NCI-H1436 (cell line): ENCODE measurements at regions not wholly inside any gene's neighbourhood (a gene's known extent, or its start where the extent isn't known, plus 50 kb on each side); places are given as distances from the start of the nearest gene placed in this dataset.

Source experiments
- DNase-seq: peaks from one replicate; lab custom pipeline; 2025; lab: John Stamatoyannopoulos, UW

DNA sequence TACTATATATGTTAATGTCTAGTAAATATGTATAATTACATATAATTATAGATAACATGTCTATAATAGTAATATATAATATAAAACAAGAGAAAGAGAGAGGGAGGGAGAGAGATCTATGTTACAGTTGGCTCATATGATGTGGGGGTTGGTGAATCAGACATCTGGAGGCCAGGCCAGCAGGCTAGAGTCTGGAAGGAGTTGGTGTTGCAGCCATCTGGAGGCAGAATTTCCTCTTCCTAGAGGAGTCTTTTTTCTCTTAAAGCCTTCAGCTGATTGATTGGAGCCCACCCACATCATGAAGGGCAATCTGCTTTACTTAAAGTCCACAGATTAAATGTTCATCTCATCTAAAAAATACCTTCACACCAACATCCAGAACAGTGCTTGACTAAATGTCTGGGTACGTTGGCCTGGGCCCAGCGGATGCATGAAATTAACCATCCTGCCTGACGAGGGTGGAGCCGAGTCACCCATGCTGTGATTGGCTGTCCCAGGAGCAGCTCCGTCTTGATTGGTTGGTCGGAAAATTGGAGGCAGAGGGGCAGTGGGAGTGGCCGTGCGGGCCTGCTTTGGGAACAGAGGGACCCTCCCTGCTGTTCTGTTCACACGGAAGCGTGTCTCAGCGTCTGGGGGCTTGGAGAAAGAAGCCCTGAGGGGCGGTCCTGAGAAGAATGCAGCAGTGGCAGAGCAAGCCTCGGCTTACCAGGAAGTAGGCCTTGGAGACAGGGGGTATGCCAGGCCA is 392.4 kb downstream of the QKI start:
- no peak for DNase-seq

DNA sequence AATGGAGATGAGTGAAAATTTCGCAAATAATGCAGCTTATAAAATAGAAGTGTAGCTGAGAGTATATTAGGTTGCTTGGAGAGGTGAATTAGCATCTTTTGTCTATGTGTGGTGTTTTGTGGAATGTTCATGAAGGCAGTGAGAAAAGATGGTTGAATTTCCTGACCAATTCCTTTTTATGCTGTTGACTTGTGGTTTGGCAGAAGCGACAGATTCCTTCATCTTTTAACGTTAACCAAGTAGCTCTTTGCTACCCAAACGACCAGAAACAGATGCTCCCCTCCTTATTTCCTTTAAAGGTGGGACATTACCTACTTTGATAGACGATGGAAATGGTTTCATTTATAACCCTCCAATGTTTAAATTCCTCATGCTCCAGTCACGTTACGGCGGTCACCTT is 390.5 kb downstream of the QKI start:
- no peak for DNase-seq

DNA sequence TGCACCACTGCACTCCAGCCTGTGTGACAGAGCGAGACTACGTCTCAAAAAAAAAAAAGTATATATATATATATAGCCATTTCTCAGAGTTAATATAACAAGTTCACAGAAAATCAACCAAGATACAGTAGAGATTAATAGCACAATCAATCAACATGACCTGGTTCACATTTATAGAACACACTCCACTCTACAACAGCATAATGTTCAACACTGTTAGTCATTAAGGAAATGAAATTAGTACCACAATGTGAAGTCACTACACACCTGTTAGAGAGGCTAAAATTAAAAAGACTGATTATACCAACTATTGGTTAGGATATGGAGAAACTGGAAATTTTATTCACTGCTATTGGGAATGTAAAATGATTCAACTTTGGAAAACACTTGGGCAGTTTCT is 387.7 kb downstream of the QKI start:
- DNase-seq, result no peak

DNA sequence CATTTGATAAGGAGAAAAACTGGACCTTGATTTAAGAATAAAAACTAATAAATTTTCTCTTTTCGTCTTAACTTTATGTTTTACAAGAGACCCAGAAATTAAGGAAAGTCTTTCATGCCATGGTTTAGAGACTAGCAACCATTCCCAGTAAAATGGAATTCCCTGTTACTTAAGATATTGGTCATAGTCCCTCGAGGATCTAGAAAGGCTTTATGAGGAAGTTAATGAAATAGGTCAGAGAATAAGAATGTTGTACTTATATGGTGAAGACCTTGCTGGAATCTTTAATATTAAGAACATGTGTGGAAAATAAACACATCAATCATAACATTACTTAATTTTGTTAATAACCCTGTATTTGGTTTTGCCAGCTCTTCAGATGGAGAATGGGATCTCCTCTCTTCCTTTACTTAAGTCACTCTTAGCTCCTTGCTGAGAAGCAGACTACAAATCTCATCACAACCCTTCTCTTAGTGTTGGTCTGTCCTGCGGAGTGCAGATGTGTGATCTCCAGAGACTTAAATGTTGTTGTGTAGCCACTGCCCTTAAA is 382.9 kb downstream of the QKI start:
- DNase-seq, result no peak

DNA sequence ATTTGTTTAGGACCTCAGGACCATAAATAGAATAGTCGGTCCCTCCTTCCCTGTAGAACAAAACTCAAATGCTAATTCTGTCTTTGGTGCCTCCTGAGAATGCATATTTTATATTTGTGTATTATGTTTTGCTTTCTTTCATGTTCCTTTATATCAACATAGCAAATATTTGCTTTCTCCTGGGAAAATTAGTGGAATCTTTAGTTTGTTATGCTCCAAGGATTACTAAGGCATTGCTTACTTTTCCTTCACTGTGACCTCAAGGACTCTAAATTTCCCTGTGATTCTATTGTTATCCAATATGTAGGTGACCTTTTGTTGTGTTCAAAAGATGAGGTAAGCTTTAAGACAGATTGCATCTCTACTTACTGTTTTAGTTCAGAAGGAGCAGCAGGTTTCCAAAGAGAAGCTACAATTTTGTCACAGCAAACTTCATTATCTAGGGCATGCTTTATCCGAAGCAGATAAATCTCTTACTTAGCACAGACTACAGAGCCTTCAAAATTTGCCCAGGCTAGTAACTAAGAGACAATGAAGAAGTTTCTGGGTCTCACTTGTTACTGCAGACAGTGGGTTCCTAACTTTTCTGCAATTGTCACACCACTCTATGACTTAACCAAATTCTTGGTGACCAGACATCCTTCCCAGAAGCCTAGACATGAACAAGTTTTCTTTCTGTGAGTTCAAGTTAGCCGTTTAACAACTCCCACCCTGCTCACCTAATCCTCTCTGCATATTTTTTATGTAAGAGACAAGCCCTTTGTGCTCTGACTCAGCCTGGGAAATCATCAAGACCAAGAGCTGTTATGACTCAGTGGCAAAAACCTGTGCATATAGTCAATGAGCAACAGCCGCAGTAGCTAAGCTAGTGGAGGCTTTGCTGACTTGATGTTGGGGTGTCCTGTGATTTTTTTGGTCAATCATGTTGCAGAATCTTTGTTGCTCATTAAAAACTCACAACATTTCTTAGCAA is 378.8 kb downstream of the QKI start:
- no peak for DNase-seq

DNA sequence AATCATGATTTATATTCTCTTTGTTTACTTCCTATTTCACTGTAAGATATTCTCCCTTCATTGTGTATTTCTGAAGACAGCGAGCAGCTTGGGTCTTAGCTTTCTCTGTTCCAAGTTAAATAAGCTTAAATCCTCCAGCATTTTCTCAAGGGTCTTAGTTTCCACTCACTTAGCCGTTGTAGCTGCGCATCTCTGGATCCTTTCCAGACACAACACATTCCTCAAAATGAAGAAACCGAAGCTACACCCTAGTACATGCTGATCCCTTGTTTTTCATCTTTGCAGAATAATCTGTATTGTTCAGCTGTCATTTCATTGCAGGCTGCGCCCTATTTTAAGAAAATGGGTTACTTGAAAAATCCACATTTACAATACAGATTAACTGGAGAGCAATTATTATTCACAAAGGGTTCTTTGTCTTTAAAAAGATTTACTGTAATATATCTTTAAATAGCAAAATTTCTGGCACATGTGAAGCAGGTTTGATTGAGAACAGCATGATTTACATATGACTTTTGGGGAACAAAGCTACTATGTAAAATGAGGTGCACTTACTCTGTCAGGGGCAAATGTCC is 375.8 kb downstream of the QKI start:
- no peak for DNase-seq

DNA sequence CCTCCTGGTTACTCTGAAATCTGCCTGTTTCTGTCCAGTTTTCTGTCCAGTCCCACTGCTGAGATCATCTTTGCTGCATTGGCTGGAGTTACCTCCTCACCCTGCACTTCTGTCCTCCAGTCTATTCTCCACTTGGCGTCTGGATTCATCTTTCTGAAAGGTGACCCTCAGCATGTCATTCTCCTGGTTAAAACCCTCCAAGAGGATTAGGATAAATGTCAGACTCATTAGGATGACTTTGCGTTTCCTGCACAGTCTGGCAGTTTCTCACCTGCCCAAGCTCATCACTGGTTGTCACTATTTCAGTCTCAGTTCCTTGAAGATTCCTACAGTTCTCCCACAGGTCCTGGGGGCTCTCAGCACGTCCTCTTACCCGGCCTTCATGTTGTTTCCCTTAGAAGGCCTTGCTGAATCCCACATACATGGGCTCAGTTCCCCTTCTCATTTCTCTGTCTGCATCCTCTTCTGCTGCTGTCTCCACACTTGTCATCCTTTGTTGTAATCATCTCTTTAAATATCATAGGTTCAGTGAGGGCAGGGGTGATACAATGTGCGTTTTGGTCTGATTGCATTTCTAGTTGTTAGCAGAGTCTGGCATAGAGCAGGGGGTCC is 374.8 kb downstream of the QKI start:
- no peak for DNase-seq

DNA sequence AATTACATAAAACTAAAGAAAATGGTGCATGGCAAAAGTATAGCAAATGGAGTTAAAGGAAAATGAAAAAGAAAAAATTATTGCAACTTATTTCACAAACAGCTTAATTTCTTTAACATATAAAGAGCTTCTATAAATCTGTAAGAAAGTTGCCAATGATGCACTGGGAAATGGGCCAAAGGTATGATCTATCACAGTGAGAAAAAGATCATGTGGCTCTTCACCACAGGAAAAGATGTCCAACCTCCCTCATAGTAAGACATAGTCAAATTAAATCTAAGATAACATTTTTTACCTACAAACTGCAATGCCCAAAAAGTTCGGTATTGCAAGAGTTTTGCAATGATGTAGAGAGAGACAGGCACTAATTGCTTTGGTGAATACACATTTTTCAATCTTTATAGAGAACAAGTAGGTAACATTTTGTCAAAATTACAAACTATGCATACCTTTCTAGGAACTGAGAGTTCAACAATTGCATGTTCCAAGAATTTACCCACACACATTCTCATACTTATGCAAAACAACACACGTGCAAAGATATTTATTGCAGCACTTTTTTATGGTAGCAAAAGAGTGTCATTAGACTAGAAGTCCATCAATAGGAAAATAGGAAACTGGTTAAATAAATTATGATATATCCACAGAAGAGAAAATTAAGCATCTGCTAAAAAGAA is 372.6 kb downstream of the QKI start:
- no peak for DNase-seq

DNA sequence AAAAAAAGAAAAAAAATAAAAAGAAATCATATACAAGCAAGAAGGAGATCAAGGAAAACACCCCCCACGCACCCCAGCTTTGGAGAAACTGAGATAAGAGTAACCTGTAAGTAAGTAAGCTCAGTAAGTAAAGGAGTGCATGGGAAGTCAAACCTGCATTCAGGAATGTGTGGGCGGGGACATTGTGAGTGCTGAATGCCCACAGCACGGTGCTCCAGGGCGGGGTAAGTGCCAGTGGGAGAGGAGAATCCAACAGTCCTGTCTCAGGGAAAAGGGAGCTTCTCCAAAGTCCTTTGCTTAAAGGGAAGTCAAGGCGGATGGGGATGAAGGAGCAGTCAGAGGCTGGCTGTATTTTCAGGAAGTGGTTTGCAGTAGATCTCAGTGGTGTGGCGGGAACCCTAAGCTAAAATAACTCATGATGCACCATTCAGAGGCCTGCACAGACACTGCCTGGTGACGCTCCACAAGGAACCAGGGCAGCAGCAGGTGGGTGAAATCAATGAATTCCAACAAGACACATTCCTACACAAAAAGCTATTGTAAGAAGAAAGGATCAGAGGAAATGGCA is 368.0 kb downstream of the QKI start:
- DNase-seq, result no peak

DNA sequence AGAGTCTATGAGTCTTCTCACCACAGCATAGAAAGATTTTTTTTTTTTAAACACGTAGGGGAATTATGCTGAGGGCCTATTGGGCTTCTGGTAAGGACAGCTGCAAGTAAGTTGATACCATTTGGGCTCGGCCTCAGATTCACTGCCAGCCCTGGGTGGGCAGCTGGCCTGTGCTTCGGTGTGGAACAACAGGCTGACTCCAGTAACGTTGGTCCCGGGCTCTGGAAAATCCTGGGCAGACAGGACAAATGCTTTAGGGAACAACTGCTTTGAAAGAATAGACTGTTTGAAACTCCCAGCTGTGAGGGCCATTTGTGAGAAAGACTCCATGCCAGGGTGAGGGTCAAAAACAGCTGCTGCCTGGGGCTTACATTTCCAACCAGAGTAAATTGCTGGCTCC is 366.5 kb downstream of the QKI start:
- no peak for DNase-seq

DNA sequence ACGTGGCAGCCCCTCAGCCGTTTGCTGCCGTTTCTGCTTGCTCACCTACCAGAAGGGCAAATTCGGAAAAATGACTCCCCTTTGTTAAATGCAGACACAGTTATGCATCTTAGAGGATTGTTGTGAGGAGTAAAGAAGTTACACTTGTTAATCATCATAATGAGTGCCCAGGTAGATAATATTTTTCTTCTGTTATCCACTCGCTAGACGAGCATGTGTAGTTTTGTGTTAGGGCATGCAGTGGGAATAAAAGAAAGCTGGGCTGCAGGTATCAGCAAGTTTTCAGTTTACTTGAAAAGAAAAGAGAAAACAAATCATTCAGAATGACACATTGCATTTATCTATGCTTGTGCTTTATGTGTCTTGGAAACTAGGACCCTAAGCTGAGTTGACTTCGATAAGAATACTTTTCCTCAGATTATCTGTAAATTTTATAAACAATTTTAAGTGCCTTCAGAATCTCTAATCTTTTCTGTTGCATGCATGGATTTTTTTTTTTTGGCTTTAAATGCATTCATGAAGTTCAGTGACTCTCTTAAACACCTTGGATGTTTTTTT is 365.3 kb downstream of the QKI start:
- no peak for DNase-seq

DNA sequence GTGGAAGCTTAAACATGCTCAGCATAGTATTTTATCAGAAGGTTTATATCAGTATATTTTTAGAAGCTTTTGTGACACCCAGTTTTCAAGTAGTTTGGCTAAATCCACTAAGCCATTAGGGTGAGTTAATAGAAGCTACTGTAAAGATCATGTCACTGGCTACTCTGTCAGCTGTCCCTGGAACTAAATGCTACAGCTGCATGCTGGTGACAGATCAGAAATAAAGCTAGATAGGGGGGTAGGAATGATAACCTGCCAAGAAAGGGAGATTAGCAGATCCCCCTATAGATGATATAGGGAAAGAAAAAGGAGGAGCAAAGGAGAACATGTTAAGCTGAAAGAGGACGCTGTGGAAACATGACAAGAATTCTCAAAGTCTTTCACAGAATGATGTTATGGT is 363.2 kb downstream of the QKI start:
- no peak for DNase-seq

DNA sequence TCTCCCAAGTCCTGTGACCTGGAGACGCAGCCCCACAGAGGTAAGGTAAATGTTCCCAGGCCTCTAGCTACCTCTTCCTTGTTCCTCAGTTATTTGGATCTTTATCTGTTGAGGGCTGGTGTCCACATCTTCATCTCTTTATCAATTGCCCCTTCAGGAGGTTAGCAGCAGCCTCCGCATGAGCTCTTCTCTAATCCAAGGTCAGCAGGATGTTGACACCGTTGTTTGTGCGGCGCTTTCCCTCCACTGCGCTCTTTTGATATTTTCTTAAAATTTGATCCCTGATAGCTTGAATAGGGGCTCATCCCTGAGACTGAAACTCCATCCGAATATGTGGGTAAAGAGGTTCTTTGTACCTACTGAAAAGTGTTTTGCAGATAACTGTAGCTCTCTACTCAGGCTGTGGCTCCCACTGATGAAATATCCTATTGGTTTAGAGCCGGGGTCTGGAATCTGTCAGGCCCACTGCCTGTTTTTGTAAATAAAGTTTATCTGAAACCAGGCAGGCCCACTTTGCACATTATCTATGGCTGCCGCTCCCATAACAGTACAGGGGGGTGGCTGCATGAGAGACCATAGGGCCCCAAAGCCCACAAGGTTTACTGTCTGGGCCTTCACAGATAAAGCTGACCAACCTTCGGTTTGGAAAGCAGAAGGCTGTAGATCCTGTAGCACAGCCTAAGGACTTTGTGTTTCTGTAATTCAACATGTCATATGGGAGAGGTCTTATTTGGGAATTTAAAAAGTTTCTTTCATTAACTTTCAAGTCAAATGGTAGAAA is 362.6 kb downstream of the QKI start:
- DNase-seq, result no peak

DNA sequence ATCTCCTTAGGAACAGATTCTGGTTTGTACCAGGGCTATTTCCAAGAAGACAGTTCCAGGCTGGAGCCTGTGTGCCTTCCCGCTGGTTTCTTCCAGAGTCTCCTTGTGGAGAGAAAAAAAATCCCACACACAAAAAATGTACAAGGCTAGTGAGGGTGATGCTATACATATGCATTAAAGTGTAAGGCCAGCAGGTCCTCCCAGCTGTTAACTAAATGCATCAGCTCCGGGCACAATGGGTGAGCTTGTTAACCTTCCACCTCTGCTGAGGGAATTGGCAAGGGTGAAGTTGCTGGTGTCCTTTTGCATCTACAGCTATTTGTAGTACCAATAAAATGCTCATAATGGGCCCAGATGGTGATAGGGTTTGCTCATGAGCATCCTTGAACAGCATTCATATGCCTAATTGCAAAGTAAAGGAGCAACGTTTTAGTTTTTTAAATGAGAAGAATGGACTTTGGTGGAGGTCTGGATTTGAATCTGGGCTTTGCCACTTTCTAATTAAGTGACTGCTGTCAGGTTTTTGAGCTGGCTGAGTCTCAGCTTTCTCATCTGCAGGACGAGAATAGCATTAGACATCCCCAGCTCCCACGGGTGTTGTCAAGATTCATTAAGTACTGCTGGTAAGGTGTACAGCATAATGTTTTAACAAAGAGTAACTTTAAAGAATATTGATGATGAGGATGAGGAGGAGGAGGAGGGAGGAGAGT is 361.8 kb downstream of the QKI start:
- DNase-seq, result no peak

DNA sequence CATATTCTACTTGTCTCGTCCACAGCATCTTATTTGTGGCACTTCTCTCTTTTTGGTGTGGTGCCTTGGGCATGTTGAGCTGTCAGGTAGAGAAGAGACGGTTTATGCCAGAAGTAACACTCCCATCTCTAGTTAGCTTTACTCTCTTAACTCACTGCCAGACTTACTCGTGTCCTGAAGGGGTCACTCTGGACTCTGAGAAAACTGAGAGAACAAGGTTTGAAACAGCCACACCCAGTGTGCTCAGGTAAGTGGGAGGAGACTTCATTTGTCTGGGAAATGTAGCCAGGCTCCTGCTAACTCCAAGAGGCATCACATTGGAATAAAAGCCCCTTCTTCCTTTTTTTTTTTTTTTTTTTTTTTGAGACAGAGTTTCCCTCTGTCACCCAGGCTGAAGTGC is 360.8 kb downstream of the QKI start:
- DNase-seq, result no peak

DNA sequence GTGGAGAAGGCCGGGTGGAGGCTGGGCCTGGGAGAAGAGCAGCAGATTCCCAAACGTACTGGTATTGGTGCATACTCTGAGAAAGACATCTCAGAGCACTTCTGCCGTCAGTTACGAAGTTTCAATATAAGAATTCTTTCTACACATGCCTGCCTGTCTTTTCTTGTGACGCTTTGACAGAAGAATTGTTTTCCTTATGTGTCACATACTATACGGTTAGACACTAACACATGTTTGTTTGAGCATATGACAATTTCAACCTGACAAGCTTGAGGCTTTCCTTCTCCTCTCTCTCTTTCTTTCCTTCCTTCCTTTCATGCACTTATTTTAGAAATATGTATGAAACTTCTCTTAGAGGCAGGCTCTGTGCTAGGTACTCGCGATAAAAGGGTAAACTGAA is 360.0 kb downstream of the QKI start:
- DNase-seq, result no peak

DNA sequence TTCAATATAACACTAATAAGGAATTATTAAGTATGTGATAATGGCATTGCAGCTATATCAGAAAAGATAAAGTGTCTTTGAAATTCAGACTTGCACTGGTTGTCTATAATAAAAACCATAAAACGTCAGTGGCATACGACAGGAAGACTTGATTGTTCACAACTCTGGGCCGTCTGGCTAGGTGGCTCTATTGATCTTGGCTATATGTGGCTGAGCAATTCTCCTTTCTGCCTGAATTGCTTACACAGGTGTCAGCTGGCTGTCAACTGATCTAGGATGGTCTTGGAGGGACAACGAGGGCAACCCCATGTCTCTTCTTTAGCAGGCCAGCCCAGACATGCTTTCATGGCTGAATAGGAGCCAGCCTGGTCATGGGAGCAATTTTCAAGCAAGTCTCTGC is 359.1 kb downstream of the QKI start:
- DNase-seq, result no peak

DNA sequence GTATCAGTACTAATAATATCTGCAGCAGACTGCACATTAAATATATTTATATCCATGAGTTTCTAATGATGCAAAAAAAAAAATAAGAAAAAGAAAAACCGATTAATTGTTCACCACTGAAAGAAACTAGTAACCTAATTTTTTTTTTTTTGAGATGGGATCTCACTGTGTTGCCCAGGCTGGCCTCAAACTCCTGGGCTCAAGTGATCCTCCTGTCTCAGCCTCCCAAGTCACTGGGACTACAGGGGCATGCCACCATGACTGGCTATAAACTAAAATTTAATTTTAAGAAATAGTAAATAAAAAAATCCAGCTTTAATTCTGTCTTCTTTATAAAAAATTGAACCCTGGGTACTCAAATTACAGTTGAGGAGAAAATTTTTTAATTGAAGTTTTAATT is 358.2 kb downstream of the QKI start:
- DNase-seq, result no peak

DNA sequence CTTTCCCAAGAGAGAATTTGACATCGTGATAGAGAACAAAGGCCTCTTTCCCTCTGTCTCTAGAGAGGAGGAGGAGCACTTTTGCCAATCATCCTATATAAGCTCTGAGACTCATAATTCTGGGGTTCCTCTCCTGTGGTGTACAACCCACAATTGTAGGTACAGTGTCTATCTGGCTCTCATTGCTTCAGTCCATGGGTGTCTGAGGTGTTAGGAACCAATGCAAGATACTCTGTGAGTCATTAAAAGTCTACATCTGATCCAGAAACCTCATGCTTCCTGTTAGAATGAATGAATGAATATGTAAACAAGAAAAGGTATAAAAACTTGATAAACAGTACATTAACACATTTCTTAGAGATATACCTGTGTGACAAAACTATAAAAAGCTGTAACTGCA is 356.7 kb downstream of the QKI start:
- no peak for DNase-seq

DNA sequence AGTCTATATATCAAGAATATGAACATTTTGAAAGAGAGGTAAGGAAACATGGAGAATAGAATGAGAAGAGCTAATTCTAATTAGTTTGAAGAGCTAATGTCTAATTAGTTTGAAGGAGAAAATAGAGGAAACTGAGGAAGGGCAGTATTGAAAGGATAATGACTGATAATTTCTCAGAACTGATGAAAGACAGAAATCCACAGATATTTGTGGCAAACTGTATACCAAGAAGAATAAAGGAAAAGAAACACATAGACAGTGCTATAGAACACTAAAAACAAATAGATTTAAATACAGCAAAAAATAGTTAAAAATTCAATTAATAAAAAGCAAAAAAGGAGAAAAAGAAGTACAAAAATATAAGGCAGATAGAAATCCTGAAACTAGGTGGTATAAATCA is 354.4 kb downstream of the QKI start:
- no peak for DNase-seq
